ENCODE measurements at regions not wholly inside any gene's neighbourhood (a gene's known extent, or its start where the extent isn't known, plus 50 kb on each side); places are given as distances from the start of the nearest gene placed in this dataset.

GRCh38 chr2:78318275-78318674 lies 707.2 kb upstream of the REG3G start:
- no peak overlapping the region for H3K9ac ChIP-seq (ENCODE audit: insufficient read depth, low read length, poor library complexity, severe bottlenecking)
- no peaks in the 10 kb centered on the region for H3K36me3 ChIP-seq (replicated peaks in 1 of 2; ENCODE audit: control insufficient read depth in 1 of 2, insufficient read depth in 2 of 2, low read length in 2 of 2)
- H3K4me3 ChIP-seq (replicated peaks in 1 of 3; ENCODE audit: low read depth in 2 of 3, low read length in 3 of 3): no peak overlapping the region
- Mint-ChIP-seq H3K36me3 (no peaks in the 10 kb centered on the region), H3K9me3 (peaks cover 0 to 7% (median 2%) of the 10 kb centered on the region in 7 donors), H3K27me3 (ENCODE audit: low read depth in 3 of 3) (peaks cover 0 to 3% (median 0%) of the 10 kb centered on the region in 3 donors), H3K4me3 (no peak overlapping the region), H3K27ac (no peak overlapping the region), H3K4me1 (no peaks in the 10 kb centered on the region)
- no peaks in the 10 kb centered on the region for H3K79me2 ChIP-seq (ENCODE audit: insufficient read depth, low read length)
- H4K20me1 ChIP-seq (ENCODE audit: insufficient read depth, low read length): no peaks in the 10 kb centered on the region
- no peak overlapping the region for H3K27ac ChIP-seq (ENCODE audit: low read depth in 1 of 2, low read length in 2 of 2)
- H2AFZ ChIP-seq (ENCODE audit: insufficient read depth, low read depth, low read length, poor library complexity, severe bottlenecking): no peak overlapping the region
- WGBS (ENCODE audit: insufficient coverage): no CpG with 5 or more reads among the region's 2 CpGs
- H3K4me1 ChIP-seq (ENCODE audit: control insufficient read depth in 1 of 2, insufficient read depth in 2 of 2, low read length in 2 of 2): no peaks in the 10 kb centered on the region
- no peak overlapping the region for H3K4me2 ChIP-seq (replicated peaks; ENCODE audit: extremely low read depth, low read length, poor library complexity, severe bottlenecking)
- no peaks in the 10 kb centered on the region for H3K27me3 ChIP-seq (ENCODE audit: control insufficient read depth in 2 of 2, insufficient read depth in 2 of 2, low read length in 2 of 2)
- DNase-seq: no peak
- TF ChIP-seq CTCF (IDR thresholded peaks at IDR 0.05): no peak
- intact Hi-C loops (cut with micrococcal nuclease): no loop called here
- peaks cover 0 to 3% of the 10 kb centered on the region in 2 donors for H3K9me3 ChIP-seq (replicated peaks in 1 of 2; ENCODE audit: control insufficient read depth in 1 of 2, insufficient read depth in 1 of 2, low read length in 2 of 2)

GRCh38 chr2:78330193-78330592 lies 695.3 kb upstream of the REG3G start:
- Histone ChIP-seq H3K9me3 (replicated peaks in 1 of 2; ENCODE audit: control insufficient read depth in 1 of 2, insufficient read depth in 1 of 2, low read length in 2 of 2) (no peaks in the 10 kb centered on the region), H3K79me2 (ENCODE audit: insufficient read depth, low read length) (no peaks in the 10 kb centered on the region), H3K36me3 (replicated peaks in 1 of 2; ENCODE audit: control insufficient read depth in 1 of 2, insufficient read depth in 2 of 2, low read length in 2 of 2) (no peaks in the 10 kb centered on the region), H3K4me3 (replicated peaks in 1 of 3; ENCODE audit: low read depth in 2 of 3, low read length in 3 of 3) (no peak overlapping the region), H3K4me2 (replicated peaks; ENCODE audit: extremely low read depth, low read length, poor library complexity, severe bottlenecking) (no peak overlapping the region), H2AFZ (ENCODE audit: insufficient read depth, low read depth, low read length, poor library complexity, severe bottlenecking) (no peak overlapping the region), H3K27ac (ENCODE audit: low read depth in 1 of 2, low read length in 2 of 2) (no peak overlapping the region), H4K20me1 (ENCODE audit: insufficient read depth, low read length) (no peaks in the 10 kb centered on the region), H3K9ac (ENCODE audit: insufficient read depth, low read length, poor library complexity, severe bottlenecking) (no peak overlapping the region), H3K27me3 (ENCODE audit: control insufficient read depth in 2 of 2, insufficient read depth in 2 of 2, low read length in 2 of 2) (no peaks in the 10 kb centered on the region), H3K4me1 (ENCODE audit: control insufficient read depth in 1 of 2, insufficient read depth in 2 of 2, low read length in 2 of 2) (no peaks in the 10 kb centered on the region)
- Mint-ChIP-seq H3K27ac (no peak overlapping the region), H3K27me3 (ENCODE audit: low read depth in 3 of 3) (no peaks in the 10 kb centered on the region), H3K9me3 (no peaks in the 10 kb centered on the region), H3K36me3 (no peaks in the 10 kb centered on the region), H3K4me3 (no peak overlapping the region), H3K4me1 (no peaks in the 10 kb centered on the region)
- TF ChIP-seq CTCF (IDR thresholded peaks at IDR 0.05): no peak
- intact Hi-C loops (cut with micrococcal nuclease): no loop called here
- DNase-seq: no peak

Data from CD14-positive monocyte (primary cell).